Adrenal gland (tissue), 5 donors: ENCODE measurements at regions not wholly inside any gene's neighbourhood (a gene's known extent, or its start where the extent isn't known, plus 50 kb on each side); places are given as distances from the start of the nearest gene placed in this dataset.

Source experiments
- POLR2A ChIP-seq, 2 donors: fragments of 450-650 bp; IDR thresholded peaks; one replicate each; pipeline ENCODE4 v1.6.1; 2017; ENCODE audit warnings: antibody characterized with exemption in 2 of 2, mild to moderate bottlenecking in 2 of 2, moderate library complexity in 1 of 2
- TF ChIP-seq, protein P1 (sequence below), 6 experiments: fragments of 450-650 bp in 4 of 6; fragments of 200-600 bp in 2 of 6; sonication (generic) in 1 of 6; IDR thresholded peaks; 1 replicate in 5 of 6; 2 replicates in 1 of 6; pipeline versions ENCODE4 v1.5.1 to v1.8.0; 2016 to 2021; ENCODE audit warnings: antibody characterized with exemption in 6 of 6, mild to moderate bottlenecking in 2 of 6, moderate library complexity in 1 of 6
- donor health status: DM: no; HTN: no; CAD: no.

DNA sequence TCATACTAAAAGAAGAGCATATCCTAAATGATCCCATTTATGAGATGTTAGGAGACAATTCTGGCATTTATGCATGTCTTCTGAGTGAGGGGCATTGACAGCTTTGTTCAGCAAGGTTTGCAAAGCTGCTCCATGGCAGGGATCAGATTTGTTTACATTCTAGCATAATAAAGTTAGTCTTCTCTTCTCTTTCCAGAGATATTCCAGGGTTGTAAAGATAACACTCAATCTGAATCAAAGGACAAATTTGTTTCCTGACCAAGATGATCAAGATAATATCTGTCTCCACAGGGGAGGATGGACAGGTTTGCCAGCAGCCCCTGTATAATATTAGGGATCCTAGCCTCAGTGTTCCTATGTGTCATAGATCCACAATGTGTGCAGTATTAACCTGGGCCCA lies 77.5 kb upstream of the ZC3H12C start:
- TF ChIP-seq, protein P1, sequence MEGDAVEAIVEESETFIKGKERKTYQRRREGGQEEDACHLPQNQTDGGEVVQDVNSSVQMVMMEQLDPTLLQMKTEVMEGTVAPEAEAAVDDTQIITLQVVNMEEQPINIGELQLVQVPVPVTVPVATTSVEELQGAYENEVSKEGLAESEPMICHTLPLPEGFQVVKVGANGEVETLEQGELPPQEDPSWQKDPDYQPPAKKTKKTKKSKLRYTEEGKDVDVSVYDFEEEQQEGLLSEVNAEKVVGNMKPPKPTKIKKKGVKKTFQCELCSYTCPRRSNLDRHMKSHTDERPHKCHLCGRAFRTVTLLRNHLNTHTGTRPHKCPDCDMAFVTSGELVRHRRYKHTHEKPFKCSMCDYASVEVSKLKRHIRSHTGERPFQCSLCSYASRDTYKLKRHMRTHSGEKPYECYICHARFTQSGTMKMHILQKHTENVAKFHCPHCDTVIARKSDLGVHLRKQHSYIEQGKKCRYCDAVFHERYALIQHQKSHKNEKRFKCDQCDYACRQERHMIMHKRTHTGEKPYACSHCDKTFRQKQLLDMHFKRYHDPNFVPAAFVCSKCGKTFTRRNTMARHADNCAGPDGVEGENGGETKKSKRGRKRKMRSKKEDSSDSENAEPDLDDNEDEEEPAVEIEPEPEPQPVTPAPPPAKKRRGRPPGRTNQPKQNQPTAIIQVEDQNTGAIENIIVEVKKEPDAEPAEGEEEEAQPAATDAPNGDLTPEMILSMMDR (IDR thresholded peaks at IDR 0.05) = no peak
- TF ChIP-seq POLR2A (IDR thresholded peaks at IDR 0.05) = no peak
